ENCODE measurements at regions not wholly inside any gene's neighbourhood (a gene's known extent, or its start where the extent isn't known, plus 50 kb on each side); places are given as distances from the start of the nearest gene placed in this dataset.

GRCh38 chr1:229882621-229883020, 184.4 kb upstream of the GALNT2 start:
- H2AFZ ChIP-seq (ENCODE audit: insufficient read depth, low read depth, low read length, poor library complexity, severe bottlenecking), result no peak overlapping the region
- ATAC-seq (ENCODE audit: low read depth) (no peak), DNase-seq (no peak)
- H3K9me3 Mint-ChIP-seq (ENCODE audit: insufficient read depth), result no peaks in the 10 kb centered on the region
- no peak overlapping the region for H3K9ac ChIP-seq (ENCODE audit: low read length)
- H3K27me3 Mint-ChIP-seq, result peaks cover 50% of the 10 kb centered on the region
- intact Hi-C loops (cut with micrococcal nuclease), result no loop called here
- H3K4me3 ChIP-seq (ENCODE audit: control extremely low read depth in 1 of 5, extremely low read depth in 1 of 5, insufficient read depth in 1 of 5, low read depth in 2 of 5, low read length in 4 of 5), result no peak overlapping the region
- no peak overlapping the region for H3K27ac ChIP-seq (ENCODE audit: low read length in 2 of 2)
- H3K27me3 ChIP-seq (replicated peaks in 1 of 4; ENCODE audit: control extremely low read depth in 1 of 4, control insufficient read depth in 3 of 4, insufficient read depth in 4 of 4, low read length in 3 of 4), result no peaks in the 10 kb centered on the region
- no peak overlapping the region for H3K27ac Mint-ChIP-seq
- 69% methylated on average over 5 of the region's 5 CpGs for WGBS (ENCODE audit: insufficient coverage)
- CTCF ChIA-PET, result no interaction called here
- H3K4me1 ChIP-seq (ENCODE audit: control insufficient read depth in 2 of 2, insufficient read depth in 2 of 2, low read length in 2 of 2), result no peaks in the 10 kb centered on the region
- no peaks in the 10 kb centered on the region for H4K20me1 ChIP-seq (ENCODE audit: control insufficient read depth, insufficient read depth, low read length, poor library complexity, severe bottlenecking)
- no peaks in the 10 kb centered on the region for H3K4me1 Mint-ChIP-seq
- H3K4me3 Mint-ChIP-seq, result no peak overlapping the region
- no peak overlapping the region for H3K4me2 ChIP-seq (replicated peaks; ENCODE audit: low read depth, low read length, poor library complexity, severe bottlenecking)
- H3K79me2 ChIP-seq (ENCODE audit: control insufficient read depth, insufficient read depth, low read length), result no peaks in the 10 kb centered on the region
- TF ChIP-seq CTCF (IDR thresholded peaks at IDR 0.05) (no peak), EZH2 (IDR thresholded peaks at IDR 0.05; ENCODE audit: borderline replicate concordance, insufficient read depth, low read depth, low read length, poor library complexity, severe bottlenecking) (no peak)
- no peaks in the 10 kb centered on the region for H3K36me3 ChIP-seq (replicated peaks in 1 of 2; ENCODE audit: control extremely low read depth in 1 of 2, control insufficient read depth in 1 of 2, extremely low read depth in 1 of 2, insufficient read depth in 2 of 2, low read length in 1 of 2)
- POLR2A ChIA-PET, result no interaction called here
- H3K9me3 ChIP-seq (ENCODE audit: control extremely low read depth in 1 of 3, control insufficient read depth in 2 of 3, insufficient read depth in 1 of 3, low read length in 2 of 3), result no peaks in the 10 kb centered on the region

GRCh38 chr1:229883504-229884200, 183.4 kb upstream of the GALNT2 start:
- H3K36me3 ChIP-seq (replicated peaks in 1 of 2; ENCODE audit: control extremely low read depth in 1 of 2, control insufficient read depth in 1 of 2, extremely low read depth in 1 of 2, insufficient read depth in 2 of 2, low read length in 1 of 2), result no peaks in the 10 kb centered on the region
- no peaks in the 10 kb centered on the region for H4K20me1 ChIP-seq (ENCODE audit: control insufficient read depth, insufficient read depth, low read length, poor library complexity, severe bottlenecking)
- Mint-ChIP-seq H3K27me3 (peaks cover 43% of the 10 kb centered on the region), H3K4me1 (no peaks in the 10 kb centered on the region), H3K9me3 (ENCODE audit: insufficient read depth) (no peaks in the 10 kb centered on the region), H3K27ac (no peak overlapping the region), H3K4me3 (no peak overlapping the region)
- no peaks in the 10 kb centered on the region for H3K9me3 ChIP-seq (ENCODE audit: control extremely low read depth in 1 of 3, control insufficient read depth in 2 of 3, insufficient read depth in 1 of 3, low read length in 2 of 3)
- intact Hi-C loops (cut with micrococcal nuclease), result no loop called here
- H3K27ac ChIP-seq (ENCODE audit: low read length in 2 of 2), result no peak overlapping the region
- TF ChIP-seq CTCF (IDR thresholded peaks at IDR 0.05) (no peak), EZH2 (IDR thresholded peaks at IDR 0.05; ENCODE audit: borderline replicate concordance, insufficient read depth, low read depth, low read length, poor library complexity, severe bottlenecking) (no peak)
- no peak overlapping the region for H3K9ac ChIP-seq (ENCODE audit: low read length)
- no peaks in the 10 kb centered on the region for H3K27me3 ChIP-seq (replicated peaks in 1 of 4; ENCODE audit: control extremely low read depth in 1 of 4, control insufficient read depth in 3 of 4, insufficient read depth in 4 of 4, low read length in 3 of 4)
- H2AFZ ChIP-seq (ENCODE audit: insufficient read depth, low read depth, low read length, poor library complexity, severe bottlenecking), result no peak overlapping the region
- H3K79me2 ChIP-seq (ENCODE audit: control insufficient read depth, insufficient read depth, low read length), result no peaks in the 10 kb centered on the region
- no peak overlapping the region for H3K4me3 ChIP-seq (ENCODE audit: control extremely low read depth in 1 of 5, extremely low read depth in 1 of 5, insufficient read depth in 1 of 5, low read depth in 2 of 5, low read length in 4 of 5)
- DNase-seq (no peak), ATAC-seq (ENCODE audit: low read depth) (no peak)
- no peak overlapping the region for H3K4me2 ChIP-seq (replicated peaks; ENCODE audit: low read depth, low read length, poor library complexity, severe bottlenecking)
- no peaks in the 10 kb centered on the region for H3K4me1 ChIP-seq (ENCODE audit: control insufficient read depth in 2 of 2, insufficient read depth in 2 of 2, low read length in 2 of 2)
- ChIA-PET CTCF (no interaction called here), POLR2A (no interaction called here)
- WGBS (ENCODE audit: insufficient coverage), result 84% methylated on average over 3 of the region's 7 CpGs

Data from B cell (primary cell).